ENCODE measurements at regions not wholly inside any gene's neighbourhood (a gene's known extent, or its start where the extent isn't known, plus 50 kb on each side); places are given as distances from the start of the nearest gene placed in this dataset.

GRCh38 chr6:149185799-149186357 lies 131.6 kb upstream of the TAB2 start:
- FAIRE-seq = no peak

- no peak for FAIRE-seq
Observed at GRCh38 chr6:149186873-149187272, 130.6 kb upstream of the TAB2 start.

GRCh38 chr6:149190224-149190831 lies 127.2 kb upstream of the TAB2 start:
- no peak for FAIRE-seq

- FAIRE-seq = no peak
Observed at GRCh38 chr6:149194820-149195558, 122.5 kb upstream of the TAB2 start.

GRCh38 chr6:149196091-149196490 lies 121.4 kb upstream of the TAB2 start:
- FAIRE-seq = no peak

GRCh38 chr6:149197482-149197881 lies 120.0 kb upstream of the TAB2 start:
- no peak for FAIRE-seq

- no peak for FAIRE-seq
Observed at GRCh38 chr6:149198265-149198664, 119.2 kb upstream of the TAB2 start.

GRCh38 chr6:149200282-149200945 lies 117.1 kb upstream of the TAB2 start:
- FAIRE-seq = no peak

- no peak for FAIRE-seq
Observed at GRCh38 chr6:149201068-149201655, 116.3 kb upstream of the TAB2 start.

GRCh38 chr6:149202100-149202499 lies 115.4 kb upstream of the TAB2 start:
- no peak for FAIRE-seq

GRCh38 chr6:149202952-149203351 lies 114.6 kb upstream of the TAB2 start:
- no peak for FAIRE-seq

GRCh38 chr6:149203509-149203908 lies 114.0 kb upstream of the TAB2 start:
- no peak for FAIRE-seq

- FAIRE-seq = no peak
Observed at GRCh38 chr6:149208134-149208601, 109.3 kb upstream of the TAB2 start.

- FAIRE-seq = no peak
Observed at GRCh38 chr6:149209871-149210775, 107.4 kb upstream of the TAB2 start.

GRCh38 chr6:149211046-149211571 lies 106.4 kb upstream of the TAB2 start:
- FAIRE-seq = no peak

- no peak for FAIRE-seq
Observed at GRCh38 chr6:149212206-149212605, 105.3 kb upstream of the TAB2 start.

- FAIRE-seq = no peak
Observed at GRCh38 chr6:149212892-149213801, 104.4 kb upstream of the TAB2 start.

- no peak for FAIRE-seq
Observed at GRCh38 chr6:149213829-149214228, 103.7 kb upstream of the TAB2 start.

- no peak for FAIRE-seq
Observed at GRCh38 chr6:149216459-149216858, 101.1 kb upstream of the TAB2 start.

GRCh38 chr6:149217466-149217888 lies 100.0 kb upstream of the TAB2 start:
- no peak for FAIRE-seq

GRCh38 chr6:149218471-149218870 lies 99.0 kb upstream of the TAB2 start:
- FAIRE-seq = no peak
